VCaP (cell line): ENCODE measurements at regions not wholly inside any gene's neighbourhood (a gene's known extent, or its start where the extent isn't known, plus 50 kb on each side); places are given as distances from the start of the nearest gene placed in this dataset.

Source experiments
- H3K27ac ChIP-seq: fragments of 450-650 bp; 2 replicates; pipeline ENCODE4 v1.5.1; 2017
- CTCF ChIP-seq: fragments of 450-650 bp; conservative IDR thresholded peaks from 2 replicates; pipeline ENCODE4 v1.5.1; 2017; ENCODE audit warnings: mild to moderate bottlenecking, moderate library complexity

- H3K27ac ChIP-seq, result no peak overlapping the region
- no peak for TF ChIP-seq CTCF
Observed at GRCh38 chr4:43423276-43423675, 530.8 kb downstream of the GRXCR1 start.

- no peak for TF ChIP-seq CTCF
Observed at GRCh38 chr4:43425206-43425605, 532.7 kb downstream of the GRXCR1 start.

GRCh38 chr4:43435291-43435690, 542.8 kb downstream of the GRXCR1 start:
- H3K27ac ChIP-seq, result peak overlapping the region; percentile 63
- TF ChIP-seq CTCF, result no peak

More at GRCh38 chr4:43425206-43425605, 532.7 kb downstream of the GRXCR1 start:
- H3K27ac ChIP-seq, result no peak overlapping the region

- TF ChIP-seq CTCF, result no peak
Observed at GRCh38 chr4:43452948-43453347, 560.4 kb downstream of the GRXCR1 start.

GRCh38 chr4:43456383-43456782, 563.9 kb downstream of the GRXCR1 start:
- no peak for TF ChIP-seq CTCF
- H3K27ac ChIP-seq, result no peak overlapping the region

More at GRCh38 chr4:43452948-43453347, 560.4 kb downstream of the GRXCR1 start:
- H3K27ac ChIP-seq, result no peak overlapping the region

- no peak overlapping the region for H3K27ac ChIP-seq
- TF ChIP-seq CTCF, result no peak
Observed at GRCh38 chr4:43457866-43458265, 565.4 kb downstream of the GRXCR1 start.

- no peak for TF ChIP-seq CTCF
- H3K27ac ChIP-seq, result no peak overlapping the region
Observed at GRCh38 chr4:43458293-43458692, 565.8 kb downstream of the GRXCR1 start.

GRCh38 chr4:43471950-43472349, 579.4 kb downstream of the GRXCR1 start:
- H3K27ac ChIP-seq, result no peak overlapping the region
- TF ChIP-seq CTCF, result peak; percentile 16; the same call in 1 of the 2 replicates
